CD4-positive, alpha-beta T cell treated with Interferon alpha-2 for 1 hour (primary cell): ENCODE measurements at regions not wholly inside any gene's neighbourhood (a gene's known extent, or its start where the extent isn't known, plus 50 kb on each side); places are given as distances from the start of the nearest gene placed in this dataset.

Experiments used
- DNase-seq, 2 donors: peaks; one replicate each; pipeline ENCODE4 v3.0.0-alpha.2; 2020 to 2022

GRCh38 chr14:95466506-95466905 lies 49.9 kb downstream of the SYNE3 start:
- DNase-seq = no peak

- DNase-seq = no peak
Measured at GRCh38 chr14:95465936-95466335, 50.5 kb downstream of the SYNE3 start.

- no peak for DNase-seq
Measured at GRCh38 chr14:95465358-95465757, 51.1 kb downstream of the SYNE3 start.

- peak in 1 of 2 donors; percentile 9 for DNase-seq
Measured at GRCh38 chr14:95464514-95464913, 51.9 kb downstream of the SYNE3 start.

- no peak for DNase-seq
Measured at GRCh38 chr14:95464103-95464502, 52.3 kb downstream of the SYNE3 start.

DNA sequence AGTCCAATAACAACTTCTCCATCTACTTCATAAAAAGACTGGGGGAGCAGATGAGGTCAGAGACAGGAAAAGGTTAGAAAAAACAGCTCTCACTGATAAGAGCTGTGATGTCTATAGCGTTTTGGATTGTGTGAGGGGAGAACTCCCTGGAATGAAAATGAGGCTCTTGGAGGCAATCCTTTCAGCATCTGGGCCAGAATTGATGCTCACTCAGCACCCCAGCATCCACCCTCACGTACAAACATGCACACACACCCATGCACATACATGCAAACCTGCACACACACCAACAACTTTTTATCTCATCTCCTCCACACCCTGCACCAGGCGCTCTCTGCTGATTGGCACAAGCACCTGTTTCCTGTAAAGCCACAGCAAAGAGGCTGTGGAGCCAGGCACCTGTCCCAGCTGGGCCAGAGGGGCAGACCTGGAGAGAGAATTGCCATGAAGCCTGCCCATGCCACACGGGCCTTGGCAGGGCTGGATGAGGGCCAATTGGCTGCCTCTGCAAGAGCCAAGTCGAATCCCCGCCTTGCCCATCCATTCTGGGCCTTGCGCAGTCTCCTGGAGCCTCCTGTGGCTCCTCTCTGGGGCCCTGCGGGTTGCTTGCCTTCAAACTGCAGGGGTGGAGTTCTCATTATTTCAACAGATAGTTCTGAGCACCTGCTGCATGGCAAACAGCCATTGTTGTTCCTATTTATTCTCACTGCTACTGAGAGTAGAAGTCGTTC lies 53.1 kb downstream of the SYNE3 start:
- DNase-seq = peak; percentile 39 to 61

DNA sequence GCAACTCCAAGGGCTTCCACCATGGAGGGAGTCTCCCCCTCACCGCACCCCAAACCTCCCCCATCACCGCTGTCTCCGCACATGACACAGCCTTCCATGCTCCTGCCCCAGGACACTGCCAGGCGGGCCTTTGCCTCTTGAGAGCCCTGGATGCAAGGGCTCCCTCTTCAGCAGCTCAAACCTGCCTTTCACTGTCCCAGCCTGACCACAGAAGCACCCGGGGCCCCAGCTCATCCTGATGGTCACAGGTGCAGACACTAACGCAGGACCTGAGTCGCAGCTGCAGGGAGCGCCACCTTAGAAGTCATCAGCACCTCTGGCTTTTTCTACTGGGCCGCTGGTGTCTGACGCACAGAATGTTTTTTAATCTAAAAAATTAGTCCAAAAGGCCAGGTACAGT lies 54.0 kb downstream of the SYNE3 start:
- DNase-seq = no peak

DNA sequence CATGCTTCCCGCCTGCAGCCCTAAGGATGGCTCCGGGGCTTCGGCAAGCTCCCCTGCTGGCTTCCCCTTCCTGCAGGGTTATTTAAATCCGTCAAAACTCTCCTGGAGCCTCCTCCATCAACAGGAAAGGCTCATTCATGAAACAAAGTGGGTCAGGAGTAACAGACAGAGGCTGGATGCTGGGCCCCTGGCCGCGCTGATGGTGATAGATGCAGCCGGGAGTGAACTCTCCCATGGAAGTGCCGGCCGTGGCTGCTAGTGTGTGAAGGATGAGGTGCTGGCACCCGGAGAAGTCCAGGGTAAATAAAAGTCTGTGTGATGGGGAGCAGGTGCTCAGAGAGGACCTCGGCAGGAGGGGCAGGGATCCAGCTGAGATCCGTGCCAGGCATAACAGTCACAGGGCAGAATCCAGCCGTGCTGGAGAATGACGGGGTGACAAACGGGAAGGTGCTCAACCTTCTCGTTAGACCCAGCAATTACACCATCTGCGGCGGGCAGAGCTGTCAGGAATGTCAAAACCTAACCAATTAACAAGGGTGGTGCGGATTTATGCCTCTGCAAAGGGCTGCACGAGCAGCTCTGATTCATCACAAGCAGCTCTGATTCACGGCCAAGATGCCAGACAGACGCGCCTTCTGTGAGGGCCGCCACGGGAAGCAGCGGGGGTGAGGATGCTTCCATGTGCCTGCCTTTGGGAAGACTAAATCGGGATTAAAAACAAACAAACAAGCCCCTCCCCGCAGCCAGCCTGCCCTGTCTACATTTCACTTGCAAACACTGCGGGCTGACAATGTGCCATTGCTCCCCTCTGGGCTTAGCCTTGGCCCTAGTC lies 55.6 kb downstream of the SYNE3 start:
- no peak for DNase-seq

DNA sequence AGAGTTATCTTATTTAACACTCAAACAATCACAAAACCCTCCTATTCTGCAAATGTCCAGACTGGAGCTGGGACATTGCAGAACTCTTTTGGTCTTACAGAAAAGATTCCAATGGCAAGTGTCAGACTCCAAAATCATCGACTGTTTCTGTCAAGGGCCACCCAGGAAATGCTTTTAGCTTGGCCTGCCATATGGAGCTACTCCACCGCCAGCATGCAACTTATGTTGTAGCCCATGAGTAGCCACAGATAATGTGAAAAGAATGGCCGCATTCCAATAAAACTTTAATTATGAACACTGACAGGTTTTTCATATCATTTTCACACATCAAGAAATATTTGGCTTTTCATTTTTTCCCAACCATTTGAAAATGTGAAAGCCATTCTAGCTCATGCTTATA lies 57.5 kb downstream of the SYNE3 start:
- no peak for DNase-seq

DNA sequence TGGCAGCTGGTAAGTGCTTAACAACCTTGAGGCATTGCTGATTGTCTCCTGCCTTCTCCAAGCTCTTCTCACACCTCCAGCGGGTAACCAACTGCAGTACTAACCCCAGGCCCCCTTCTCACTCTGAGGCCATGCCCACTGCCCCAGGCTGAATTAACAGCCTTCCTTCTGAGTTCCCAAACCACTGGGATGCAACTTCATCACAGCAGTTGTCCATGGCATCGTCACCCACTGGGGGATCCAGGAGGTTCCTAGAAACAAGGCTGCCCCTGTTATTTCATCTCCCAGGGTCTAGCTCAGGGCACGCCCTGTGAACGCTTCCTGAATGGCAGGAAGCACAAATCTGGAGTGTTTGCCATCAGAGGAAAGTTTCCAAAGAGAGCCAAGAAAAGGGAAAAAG lies 58.0 kb downstream of the SYNE3 start:
- DNase-seq = no peak

DNA sequence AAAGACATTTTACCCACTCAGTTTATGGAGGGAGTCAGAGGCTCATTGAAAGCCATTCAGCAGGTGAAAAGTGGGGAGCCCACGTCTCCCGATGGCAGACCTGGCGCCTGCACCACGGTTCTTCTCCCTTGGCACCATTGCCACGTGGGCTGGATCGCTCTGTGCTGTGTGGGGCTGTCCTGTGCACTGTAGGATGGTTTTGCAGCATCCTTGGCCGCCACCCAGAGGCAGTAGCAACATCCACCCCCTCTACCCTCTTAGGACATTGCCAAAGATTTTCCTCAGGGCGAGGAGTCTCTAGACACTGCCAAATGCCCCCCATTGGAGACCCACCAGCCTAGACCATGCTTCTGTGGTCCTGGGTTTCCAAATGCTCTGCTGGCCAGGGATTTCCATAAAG lies 60.2 kb downstream of the SYNE3 start:
- DNase-seq = no peak

DNA sequence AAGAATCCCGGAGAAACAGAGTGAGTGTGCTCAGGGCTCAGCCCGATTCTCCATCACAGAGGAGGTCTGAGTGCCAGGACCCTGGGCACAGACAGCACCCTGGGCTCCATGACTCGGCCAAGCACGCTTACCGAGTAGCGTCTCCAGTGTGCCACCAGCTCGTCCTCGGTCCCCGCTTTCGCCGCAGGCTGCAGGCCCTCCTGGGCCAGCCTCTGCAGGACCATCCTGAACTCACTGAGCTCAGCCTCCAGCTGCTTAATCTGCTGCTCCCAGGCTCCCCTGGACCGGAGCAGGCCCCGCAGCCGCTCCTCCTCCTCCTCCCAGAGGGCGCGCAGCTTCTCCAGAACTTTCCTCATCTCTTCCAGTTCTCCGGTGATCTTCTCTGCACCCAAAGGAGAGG lies 61.2 kb downstream of the SYNE3 start:
- no peak for DNase-seq

DNA sequence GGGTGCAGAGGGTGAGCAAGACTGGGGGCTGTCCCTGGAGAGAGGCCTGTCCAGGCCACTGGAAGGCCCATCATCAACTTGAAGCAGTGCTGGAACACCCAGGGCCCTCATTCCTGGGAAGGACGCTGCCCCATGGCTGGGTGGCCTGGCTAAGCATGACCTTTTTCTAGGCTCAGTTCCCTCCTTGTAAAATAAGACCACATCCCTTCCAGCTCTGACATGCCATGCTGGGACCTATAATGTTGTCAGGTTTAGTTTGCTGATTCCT lies 62.8 kb downstream of the SYNE3 start:
- DNase-seq = no peak

DNA sequence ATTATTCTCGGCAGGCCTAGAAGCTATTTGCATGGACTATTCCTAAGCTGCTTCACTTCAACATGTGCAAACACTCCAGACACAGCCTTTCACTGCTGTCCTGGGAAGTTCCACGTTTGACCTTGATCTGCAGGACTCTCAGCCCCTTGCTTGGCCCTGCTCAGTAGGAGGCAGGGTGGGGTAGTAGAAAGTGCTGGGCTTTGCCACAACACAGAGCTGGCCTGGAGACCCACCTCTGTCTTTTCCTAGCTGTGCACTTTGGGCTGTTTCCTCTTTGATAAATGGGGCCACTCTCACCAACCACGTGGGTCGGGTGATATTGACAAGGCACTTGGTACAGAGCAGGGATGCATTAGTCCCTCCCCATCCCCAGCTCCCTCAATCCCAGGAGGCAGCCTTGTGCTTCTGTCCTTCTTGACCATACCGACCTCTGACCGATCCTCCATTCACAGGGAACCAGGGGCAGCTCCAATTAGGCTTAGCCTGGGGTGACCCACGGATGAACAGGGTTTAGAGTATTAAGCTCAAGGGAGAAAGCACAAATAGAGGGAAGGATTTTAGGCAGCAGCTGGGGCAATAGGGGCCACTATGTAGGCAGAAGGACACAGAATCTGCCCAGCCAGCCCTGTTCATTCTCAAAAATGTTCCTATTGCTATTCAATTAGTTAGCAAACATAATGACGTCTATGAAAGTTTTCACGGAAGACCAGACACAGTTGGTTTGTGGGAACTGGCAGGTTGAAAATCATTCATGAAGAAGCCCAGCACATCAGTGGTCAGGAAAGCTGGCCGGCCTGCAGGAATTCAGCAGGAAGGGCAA lies 63.3 kb downstream of the SYNE3 start:
- DNase-seq = no peak

- DNase-seq = no peak
Measured at GRCh38 chr14:95452176-95452892, 64.1 kb downstream of the SYNE3 start.

- DNase-seq = no peak
Measured at GRCh38 chr14:95449131-95449530, 67.3 kb downstream of the SYNE3 start.

- DNase-seq = no peak
Measured at GRCh38 chr14:95446470-95446869, 70.0 kb downstream of the SYNE3 start.

- no peak for DNase-seq
Measured at GRCh38 chr14:95445676-95446075, 70.8 kb downstream of the SYNE3 start.

DNA sequence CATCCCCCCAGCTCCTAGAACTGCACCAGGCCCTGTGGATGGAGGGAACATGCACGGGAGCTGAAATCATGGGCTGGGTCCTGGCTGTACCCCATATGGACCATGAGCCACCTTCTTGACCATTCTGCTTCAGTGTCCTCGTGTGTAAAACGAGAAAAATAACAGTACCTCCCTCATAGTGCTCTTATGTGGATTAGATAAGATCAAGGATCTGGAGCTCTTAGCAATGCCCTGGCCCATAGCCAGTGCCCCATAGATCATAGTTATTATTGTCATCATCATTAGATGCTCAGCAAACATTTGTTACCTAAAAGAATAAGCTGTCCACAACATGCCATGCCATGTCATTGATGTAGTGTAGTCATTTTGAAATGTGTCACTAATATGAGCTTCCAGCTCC lies 71.3 kb downstream of the SYNE3 start:
- DNase-seq = no peak

DNA sequence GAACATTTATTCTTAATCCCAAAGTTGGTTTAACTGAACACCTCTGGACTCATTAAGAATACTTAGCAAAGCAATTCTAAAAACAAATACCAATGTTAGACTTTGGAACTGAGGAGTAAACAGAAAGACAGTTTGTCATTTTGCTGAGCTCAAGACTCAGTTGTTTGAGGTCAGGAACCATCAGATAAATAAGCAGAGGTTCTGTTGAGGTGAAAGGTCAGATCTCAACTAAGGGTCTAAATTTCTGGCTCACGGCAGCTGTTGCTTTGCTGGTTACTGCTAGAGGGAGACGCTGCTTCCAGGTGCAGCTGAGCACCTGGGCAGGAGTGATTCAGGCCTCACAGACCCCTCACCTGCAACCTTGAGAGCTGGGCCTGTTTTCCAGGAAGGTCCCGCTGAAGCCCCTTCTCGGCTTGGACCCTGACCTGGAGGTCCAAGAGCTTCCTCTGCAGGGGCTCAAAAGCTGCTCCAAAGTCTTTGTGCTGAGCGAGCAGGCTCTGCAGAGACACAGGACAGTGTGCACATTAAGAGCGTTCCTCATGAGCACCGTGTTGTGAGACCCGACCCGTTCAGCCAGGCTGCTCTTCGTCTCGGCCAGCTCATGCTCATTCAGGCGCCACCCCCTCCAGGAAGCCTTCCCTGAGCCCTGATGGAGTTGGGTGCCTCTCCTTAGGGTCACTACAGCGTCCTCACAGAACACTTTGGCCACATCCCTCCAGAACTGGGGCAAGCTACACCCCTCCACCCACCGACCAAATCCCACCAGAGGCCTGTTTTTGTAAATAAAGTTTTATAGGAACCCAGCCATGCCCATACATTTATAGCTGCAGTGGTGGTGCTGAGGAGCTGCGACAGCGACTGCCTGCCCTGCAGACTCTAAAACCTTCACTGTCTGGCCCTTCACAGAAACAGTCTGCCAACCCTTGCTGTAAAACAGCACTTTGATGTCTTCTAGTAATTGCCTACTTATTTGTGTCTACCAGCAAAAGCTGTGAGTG lies 72.0 kb downstream of the SYNE3 start:
- no peak for DNase-seq

GRCh38 chr14:95442633-95443021 lies 73.8 kb downstream of the SYNE3 start:
- peak; percentile 66 to 76 for DNase-seq
